ENCODE measurements at regions not wholly inside any gene's neighbourhood (a gene's known extent, or its start where the extent isn't known, plus 50 kb on each side); places are given as distances from the start of the nearest gene placed in this dataset.
A peak's percentile ranks its signal among the peaks of the same experiment; 100 is the strongest.

- TF ChIP-seq EZH2 (IDR thresholded peaks at IDR 0.05; ENCODE audit: low read depth, unreplicated experiment) = no peak
- TF ChIP-seq STAT1 (IDR thresholded peaks at IDR 0.05; ENCODE audit: unreplicated experiment) = no peak
- TF ChIP-seq JUNB (IDR thresholded peaks at IDR 0.05; ENCODE audit: unreplicated experiment) = no peak
Measured at GRCh38 chr13:63472711-63473110, 2057.1 kb upstream of the PCDH20 start (continued).

GRCh38 chr13:63463782-63464610 is 2048.3 kb upstream of the PCDH20 start:
- H3K27me3 Mint-ChIP-seq (ENCODE audit: insufficient read depth, low read depth, poor library complexity) = no peaks in the 10 kb centered on the region
- no peak overlapping the region for H2AFZ ChIP-seq

More at GRCh38 chr13:63463782-63464610, 2048.3 kb upstream of the PCDH20 start:
- ATAC-seq (no peak), DNase-seq (ENCODE audit: low spot score) (no peak)
- Mint-ChIP-seq H3K4me1 (0 out of 3 replicates have a peak, but pooled peaks cover 3% of the 10 kb centered on the region), H3K27ac (0 out of 2 replicates have a peak overlapping the region, but pooled peaks have one; percentile 59), H3K4me3 (no peak overlapping the region), H3K36me3 (ENCODE audit: low read depth) (no peaks in the 10 kb centered on the region), H3K9me3 (peaks cover 5% of the 10 kb centered on the region; the same call in 1 of the 3 replicates)
- Histone ChIP-seq H3K27me3 (ENCODE audit: insufficient read depth) (no peaks in the 10 kb centered on the region), H3K4me1 (ENCODE audit: insufficient read depth) (no peaks in the 10 kb centered on the region), H3K79me2 (replicated peaks; ENCODE audit: insufficient read depth) (no peaks in the 10 kb centered on the region), H3K4me3 (no peak overlapping the region), H4K20me1 (replicated peaks; ENCODE audit: insufficient read depth) (no peaks in the 10 kb centered on the region), H3K36me3 (ENCODE audit: insufficient read depth) (no peaks in the 10 kb centered on the region), H3F3A (replicated peaks; ENCODE audit: low read depth) (no peaks in the 10 kb centered on the region), H3K27ac (ENCODE audit: low read depth) (no peak overlapping the region), H3K9me2 (ENCODE audit: insufficient read depth) (0 out of 2 replicates have a peak, but pooled peaks cover 3% of the 10 kb centered on the region), H3K4me2 (no peak overlapping the region)
- no peak for TF ChIP-seq REST (IDR thresholded peaks at IDR 0.05; ENCODE audit: unreplicated experiment)
- no peak for TF ChIP-seq ZNF114 (CRISPR knock-in tag; IDR thresholded peaks at IDR 0.05)
- no peak for TF ChIP-seq ZNF331 (CRISPR knock-in tag; IDR thresholded peaks at IDR 0.05; ENCODE audit: low read depth)
- TF ChIP-seq NANOG (IDR thresholded peaks at IDR 0.05; ENCODE audit: borderline replicate concordance) = no peak
- no peak for TF ChIP-seq STAT1 (IDR thresholded peaks at IDR 0.05; ENCODE audit: unreplicated experiment)
- no peak for TF ChIP-seq CTCF (conservative IDR thresholded peaks at IDR 0.05; ENCODE audit: low read depth in 2 of 2)
- no peak for TF ChIP-seq ETS1 (IDR thresholded peaks at IDR 0.05)
- TF ChIP-seq POLR2AphosphoS5 (IDR thresholded peaks at IDR 0.05; ENCODE audit: low read depth) = no peak
- TF ChIP-seq CREB1 (CRISPR knock-in tag; IDR thresholded peaks at IDR 0.05; ENCODE audit: low read depth) = no peak

Data from GM23338 (cell line).